CD4-positive, alpha-beta T cell treated with Interleukin-6 at 100 ng/mL for 8 hours (primary cell): ENCODE measurements at regions not wholly inside any gene's neighbourhood (a gene's known extent, or its start where the extent isn't known, plus 50 kb on each side); places are given as distances from the start of the nearest gene placed in this dataset.
"Not testable (repeated sequence)": the region's sequence is repeated elsewhere in the genome, so short reads cannot be mapped to it uniquely, and the experiment has no call there.

Experiments used
- DNase-seq: peaks from one replicate; pipeline ENCODE4 v3.0.0-alpha.2; 2020; ENCODE audit warnings: mixed read lengths, low spot score

GRCh38 chr2:104904889-104905288, 51.0 kb downstream of the POU3F3 start:
- DNase-seq: no peak

- no peak for DNase-seq
These were observed 55.4 kb downstream of the POU3F3 start for GRCh38 chr2:104909317-104909716.

GRCh38 chr2:104914509-104914908, 60.6 kb downstream of the POU3F3 start:
- no peak for DNase-seq

GRCh38 chr2:104915107-104915793, 61.3 kb downstream of the POU3F3 start:
- DNase-seq: no peak

- no peak for DNase-seq
These were observed 65.2 kb downstream of the POU3F3 start for GRCh38 chr2:104919127-104919526.

- DNase-seq: no peak
These were observed 69.8 kb downstream of the POU3F3 start for GRCh38 chr2:104923665-104924064.

- no peak for DNase-seq
These were observed 75.7 kb downstream of the POU3F3 start for GRCh38 chr2:104929663-104930062.

- DNase-seq: no peak
These were observed 76.8 kb downstream of the POU3F3 start for GRCh38 chr2:104930732-104931131.

GRCh38 chr2:104932243-104932642, 78.3 kb downstream of the POU3F3 start:
- no peak for DNase-seq

GRCh38 chr2:104933151-104933917, 79.4 kb downstream of the POU3F3 start:
- DNase-seq: no peak

GRCh38 chr2:104936527-104936926, 82.6 kb downstream of the POU3F3 start:
- DNase-seq: no peak

GRCh38 chr2:104938231-104938941, 84.5 kb downstream of the POU3F3 start:
- DNase-seq: no peak

GRCh38 chr2:104939570-104940217, 85.8 kb downstream of the POU3F3 start:
- no peak for DNase-seq

- no peak for DNase-seq
These were observed 90.6 kb downstream of the POU3F3 start for GRCh38 chr2:104944495-104944894.

- DNase-seq: no peak
These were observed 91.2 kb downstream of the POU3F3 start for GRCh38 chr2:104945121-104945520.

- no peak for DNase-seq
These were observed 92.0 kb downstream of the POU3F3 start for GRCh38 chr2:104945866-104946265.

- DNase-seq: not testable (repeated sequence)
These were observed 90.4 kb upstream of the MRPS9 start for GRCh38 chr2:104947456-104947855.

- DNase-seq: no peak
These were observed 84.9 kb upstream of the MRPS9 start for GRCh38 chr2:104952976-104953375.

GRCh38 chr2:104965900-104966299, 72.0 kb upstream of the MRPS9 start:
- DNase-seq: no peak

GRCh38 chr2:104969564-104969963, 68.3 kb upstream of the MRPS9 start:
- DNase-seq: no peak

- no peak for DNase-seq
These were observed 62.5 kb upstream of the MRPS9 start for GRCh38 chr2:104975371-104975770.

GRCh38 chr2:104975851-104976250, 62.0 kb upstream of the MRPS9 start:
- no peak for DNase-seq
